IPS-NIHi11 (cell line): ENCODE measurements at regions not wholly inside any gene's neighbourhood (a gene's known extent, or its start where the extent isn't known, plus 50 kb on each side); places are given as distances from the start of the nearest gene placed in this dataset.

ENCODE experiments used
- DNase-seq: peaks from one replicate; pipeline ENCODE4 v3.0.0; 2012; ENCODE audit warnings: mixed read lengths, low spot score

- no peak for DNase-seq
Measured at GRCh38 chr18:43482136-43482535, 204.8 kb upstream of the SYT4 start.

- no peak for DNase-seq
Measured at GRCh38 chr18:43482600-43482999, 205.3 kb upstream of the SYT4 start.

GRCh38 chr18:43484710-43485109 is 207.4 kb upstream of the SYT4 start:
- DNase-seq, result no peak

- no peak for DNase-seq
Measured at GRCh38 chr18:43485545-43485963, 208.3 kb upstream of the SYT4 start.

- DNase-seq, result no peak
Measured at GRCh38 chr18:43486462-43486861, 209.2 kb upstream of the SYT4 start.

GRCh38 chr18:43501099-43501498 is 223.8 kb upstream of the SYT4 start:
- DNase-seq, result no peak

- DNase-seq, result no peak
Measured at GRCh38 chr18:43506935-43507334, 229.6 kb upstream of the SYT4 start.

- DNase-seq, result no peak
Measured at GRCh38 chr18:43507842-43508481, 230.7 kb upstream of the SYT4 start.

GRCh38 chr18:43514747-43515146 is 237.5 kb upstream of the SYT4 start:
- no peak for DNase-seq

GRCh38 chr18:43515481-43515880 is 238.2 kb upstream of the SYT4 start:
- DNase-seq, result no peak

GRCh38 chr18:43524260-43524659 is 247.0 kb upstream of the SYT4 start:
- DNase-seq, result no peak

- DNase-seq, result no peak
Measured at GRCh38 chr18:43525169-43525568, 247.9 kb upstream of the SYT4 start.

GRCh38 chr18:43526426-43527145 is 249.3 kb upstream of the SYT4 start:
- DNase-seq, result no peak

GRCh38 chr18:43531438-43531837 is 254.1 kb upstream of the SYT4 start:
- DNase-seq, result no peak

- DNase-seq, result no peak
Measured at GRCh38 chr18:43533371-43533770, 256.1 kb upstream of the SYT4 start.

GRCh38 chr18:43534511-43534910 is 257.2 kb upstream of the SYT4 start:
- no peak for DNase-seq

GRCh38 chr18:43539862-43540261 is 262.6 kb upstream of the SYT4 start:
- DNase-seq, result no peak

- DNase-seq, result no peak
Measured at GRCh38 chr18:43542016-43542415, 264.7 kb upstream of the SYT4 start.

GRCh38 chr18:43543236-43543635 is 265.9 kb upstream of the SYT4 start:
- no peak for DNase-seq

GRCh38 chr18:43547456-43547855 is 270.2 kb upstream of the SYT4 start:
- no peak for DNase-seq

GRCh38 chr18:43559507-43559906 is 282.2 kb upstream of the SYT4 start:
- no peak for DNase-seq

- DNase-seq, result peak; percentile 57
Measured at GRCh38 chr18:43563780-43564179, 286.5 kb upstream of the SYT4 start.

- DNase-seq, result no peak
Measured at GRCh38 chr18:43570593-43570992, 293.3 kb upstream of the SYT4 start.
